Activated CD4-positive, CD25-positive, alpha-beta regulatory T cell treated with anti-CD3 and anti-CD28 coated beads, Interleukin-2, amount 50 U/mL, for 24 hours (primary cell): ENCODE measurements at regions not wholly inside any gene's neighbourhood (a gene's known extent, or its start where the extent isn't known, plus 50 kb on each side); places are given as distances from the start of the nearest gene placed in this dataset.

ENCODE experiments used
- ATAC-seq, 2 donors: fragments of 150-1000 bp; cut with Tn5 transposase; one replicate each; pipeline ENCODE4 v1.10.0; 2021; ENCODE audit warnings: mild to moderate bottlenecking in 1 of 2, moderate library complexity in 1 of 2

GRCh38 chr3:82938821-82939328 is 1177.4 kb upstream of the GBE1 start:
- ATAC-seq: no peak

GRCh38 chr3:82927309-82928253 is 1166.1 kb upstream of the GBE1 start:
- ATAC-seq: no peak

- ATAC-seq: no peak
Measured at GRCh38 chr3:82891028-82891427, 1129.6 kb upstream of the GBE1 start.

GRCh38 chr3:82883072-82883471 is 1121.6 kb upstream of the GBE1 start:
- no peak for ATAC-seq

- no peak for ATAC-seq
Measured at GRCh38 chr3:82875401-82875800, 1114.0 kb upstream of the GBE1 start.

GRCh38 chr3:82839871-82840270 is 1078.4 kb upstream of the GBE1 start:
- ATAC-seq: no peak

GRCh38 chr3:82834098-82834497 is 1072.7 kb upstream of the GBE1 start:
- ATAC-seq: no peak

- ATAC-seq: no peak
Measured at GRCh38 chr3:82824491-82824890, 1063.0 kb upstream of the GBE1 start.

GRCh38 chr3:82816086-82816485 is 1054.6 kb upstream of the GBE1 start:
- no peak for ATAC-seq

GRCh38 chr3:82815417-82816058 is 1054.1 kb upstream of the GBE1 start:
- ATAC-seq: no peak

- no peak for ATAC-seq
Measured at GRCh38 chr3:82814660-82815059, 1053.2 kb upstream of the GBE1 start.

GRCh38 chr3:82807781-82808180 is 1046.3 kb upstream of the GBE1 start:
- ATAC-seq: no peak

GRCh38 chr3:82802501-82802900 is 1041.1 kb upstream of the GBE1 start:
- ATAC-seq: no peak

GRCh38 chr3:82800248-82800647 is 1038.8 kb upstream of the GBE1 start:
- ATAC-seq: no peak

GRCh38 chr3:82796765-82797164 is 1035.3 kb upstream of the GBE1 start:
- no peak for ATAC-seq

- no peak for ATAC-seq
Measured at GRCh38 chr3:82791241-82791640, 1029.8 kb upstream of the GBE1 start.

GRCh38 chr3:82790307-82791097 is 1029.1 kb upstream of the GBE1 start:
- no peak for ATAC-seq

- no peak for ATAC-seq
Measured at GRCh38 chr3:82783194-82783593, 1021.7 kb upstream of the GBE1 start.

- no peak for ATAC-seq
Measured at GRCh38 chr3:82773207-82773606, 1011.8 kb upstream of the GBE1 start.

GRCh38 chr3:82764521-82764920 is 1003.1 kb upstream of the GBE1 start:
- no peak for ATAC-seq

- ATAC-seq: no peak
Measured at GRCh38 chr3:82761858-82762257, 1000.4 kb upstream of the GBE1 start.

- no peak for ATAC-seq
Measured at GRCh38 chr3:82745544-82745943, 984.1 kb upstream of the GBE1 start.

GRCh38 chr3:82743196-82743595 is 981.8 kb upstream of the GBE1 start:
- no peak for ATAC-seq
